ENCODE measurements at regions not wholly inside any gene's neighbourhood (a gene's known extent, or its start where the extent isn't known, plus 50 kb on each side); places are given as distances from the start of the nearest gene placed in this dataset.

DNA sequence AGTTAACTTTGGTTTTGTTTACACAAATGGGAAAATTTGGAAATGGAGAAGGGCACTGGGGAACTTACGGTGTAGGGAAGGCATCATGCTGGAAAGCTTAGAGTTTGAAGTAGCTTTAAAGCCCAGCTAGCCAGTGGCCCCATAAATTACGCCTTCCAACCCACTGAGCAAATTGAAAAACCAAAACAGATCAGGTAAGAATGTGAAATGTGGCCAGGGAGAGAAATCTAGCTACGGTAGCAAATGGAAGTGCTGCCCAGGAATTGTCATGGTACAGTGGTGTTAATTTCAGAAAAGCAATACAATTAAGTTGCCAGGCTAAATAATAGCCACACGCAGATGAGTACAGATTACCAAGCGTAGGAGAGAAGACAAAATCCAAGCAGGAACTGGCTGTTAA is 654.8 kb downstream of the PRELID2 start:
- no peak overlapping the region for H3K27ac ChIP-seq (replicated peaks)
- no peaks in the 10 kb centered on the region for H3K9me3 ChIP-seq (replicated peaks)
- H3K36me3 ChIP-seq, result no peaks in the 10 kb centered on the region
- no peak for DNase-seq
- H3K4me3 ChIP-seq, result no peak overlapping the region
- intact Hi-C loops (cut with micrococcal nuclease), result no loop called here
- H3K27me3 ChIP-seq (ENCODE audit: low read depth), result no peaks in the 10 kb centered on the region
- TF ChIP-seq, protein P1, sequence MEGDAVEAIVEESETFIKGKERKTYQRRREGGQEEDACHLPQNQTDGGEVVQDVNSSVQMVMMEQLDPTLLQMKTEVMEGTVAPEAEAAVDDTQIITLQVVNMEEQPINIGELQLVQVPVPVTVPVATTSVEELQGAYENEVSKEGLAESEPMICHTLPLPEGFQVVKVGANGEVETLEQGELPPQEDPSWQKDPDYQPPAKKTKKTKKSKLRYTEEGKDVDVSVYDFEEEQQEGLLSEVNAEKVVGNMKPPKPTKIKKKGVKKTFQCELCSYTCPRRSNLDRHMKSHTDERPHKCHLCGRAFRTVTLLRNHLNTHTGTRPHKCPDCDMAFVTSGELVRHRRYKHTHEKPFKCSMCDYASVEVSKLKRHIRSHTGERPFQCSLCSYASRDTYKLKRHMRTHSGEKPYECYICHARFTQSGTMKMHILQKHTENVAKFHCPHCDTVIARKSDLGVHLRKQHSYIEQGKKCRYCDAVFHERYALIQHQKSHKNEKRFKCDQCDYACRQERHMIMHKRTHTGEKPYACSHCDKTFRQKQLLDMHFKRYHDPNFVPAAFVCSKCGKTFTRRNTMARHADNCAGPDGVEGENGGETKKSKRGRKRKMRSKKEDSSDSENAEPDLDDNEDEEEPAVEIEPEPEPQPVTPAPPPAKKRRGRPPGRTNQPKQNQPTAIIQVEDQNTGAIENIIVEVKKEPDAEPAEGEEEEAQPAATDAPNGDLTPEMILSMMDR (IDR thresholded peaks at IDR 0.05; ENCODE audit: borderline replicate concordance), result no peak
- no peaks in the 10 kb centered on the region for H3K4me1 ChIP-seq

DNA sequence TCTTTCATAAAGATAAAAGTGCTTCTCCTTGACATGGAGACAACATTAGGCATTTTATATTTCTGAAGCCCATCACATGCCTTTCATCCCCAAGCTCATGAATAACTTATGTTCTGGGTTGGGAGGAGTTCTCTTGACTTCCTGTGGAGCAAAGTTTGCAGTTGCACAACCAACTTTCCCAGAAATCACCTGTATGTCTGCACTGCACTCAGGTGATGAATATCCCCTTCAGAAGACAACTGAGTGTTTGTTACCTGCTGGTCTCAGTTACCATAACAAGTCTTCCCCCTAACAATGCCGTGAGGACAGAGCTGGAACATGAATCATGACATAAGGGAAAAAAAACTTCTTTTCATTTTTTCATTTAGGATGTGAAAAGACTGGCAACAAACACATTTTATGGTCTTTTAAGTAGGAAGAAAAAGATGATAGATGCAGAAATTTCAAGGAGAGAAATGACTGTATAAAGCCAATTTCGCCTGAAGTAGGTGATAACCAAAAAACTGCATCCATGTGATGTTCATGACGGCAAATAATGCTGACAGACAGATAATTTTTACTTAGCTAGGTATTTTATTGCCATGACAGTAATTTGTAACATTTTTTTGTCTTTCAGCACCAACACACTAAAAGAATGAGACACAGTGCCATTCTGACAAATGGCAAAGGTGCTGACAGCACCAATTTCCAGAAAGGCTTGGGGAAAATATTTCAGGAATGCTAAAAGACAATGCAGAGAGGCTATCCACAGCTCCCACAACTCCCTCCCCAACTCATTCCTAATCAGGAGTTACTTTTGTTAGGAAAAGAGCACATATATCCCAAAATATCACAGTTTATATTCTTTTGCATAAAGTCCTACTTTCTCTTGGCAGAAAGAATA is 656.3 kb downstream of the PRELID2 start:
- Histone ChIP-seq H3K4me1 (no peaks in the 10 kb centered on the region), H3K4me3 (no peak overlapping the region), H3K27me3 (ENCODE audit: low read depth) (no peaks in the 10 kb centered on the region), H3K9me3 (replicated peaks) (no peaks in the 10 kb centered on the region), H3K36me3 (no peaks in the 10 kb centered on the region), H3K27ac (replicated peaks) (no peak overlapping the region)
- intact Hi-C loops (cut with micrococcal nuclease), result no loop called here
- no peak for DNase-seq
- TF ChIP-seq, protein P1 (IDR thresholded peaks at IDR 0.05; ENCODE audit: borderline replicate concordance), result no peak

DNA sequence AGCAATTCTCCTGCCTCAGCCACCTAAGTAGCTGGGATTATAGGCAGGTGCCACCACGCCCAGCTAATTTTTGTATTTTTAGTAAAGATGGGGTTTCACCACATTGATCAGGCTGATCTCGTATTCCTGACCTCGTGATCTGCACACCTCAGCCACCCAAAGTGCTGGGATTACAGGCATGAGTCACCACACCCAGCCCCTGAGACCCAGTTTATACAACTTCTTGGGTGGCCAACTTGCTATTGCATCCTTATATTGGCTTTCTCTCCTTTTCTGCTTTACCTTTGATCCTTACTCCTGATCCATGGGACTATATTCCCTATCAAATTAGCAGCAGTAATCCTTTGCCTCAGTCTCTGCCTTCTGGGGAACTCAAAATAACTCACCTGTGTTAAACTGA is 659.1 kb downstream of the PRELID2 start:
- intact Hi-C loops (cut with micrococcal nuclease), result no loop called here

DNA sequence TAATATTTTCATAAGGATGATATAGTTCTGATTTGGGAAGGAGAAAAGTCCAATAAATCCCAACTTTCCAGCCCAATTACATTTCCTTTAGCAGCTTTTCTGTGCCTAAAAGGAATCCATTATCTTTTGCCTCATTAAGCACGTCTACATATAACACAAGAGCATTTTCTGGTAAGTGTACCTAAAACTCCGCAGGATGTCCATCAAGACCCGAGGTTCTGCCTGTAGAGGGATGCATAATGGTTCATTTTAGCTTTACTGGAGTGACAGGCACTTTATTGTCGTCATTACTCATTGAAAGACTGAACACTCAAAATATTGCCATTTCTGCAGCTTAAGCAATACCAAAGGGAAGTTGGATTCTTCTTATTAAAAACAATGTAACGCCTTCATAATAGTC is 669.0 kb downstream of the PRELID2 start:
- TF ChIP-seq, protein P1 (IDR thresholded peaks at IDR 0.05; ENCODE audit: borderline replicate concordance), result no peak
- H3K4me3 ChIP-seq, result no peak overlapping the region
- no peak for DNase-seq
- intact Hi-C loops (cut with micrococcal nuclease), result no loop called here
- no peaks in the 10 kb centered on the region for H3K36me3 ChIP-seq
- no peaks in the 10 kb centered on the region for H3K4me1 ChIP-seq
- no peaks in the 10 kb centered on the region for H3K27me3 ChIP-seq (ENCODE audit: low read depth)
- no peaks in the 10 kb centered on the region for H3K9me3 ChIP-seq (replicated peaks)
- H3K27ac ChIP-seq (replicated peaks), result no peak overlapping the region

More for the DNA sequence above, 659.1 kb downstream of the PRELID2 start:
- Histone ChIP-seq H3K27me3 (ENCODE audit: low read depth) (no peaks in the 10 kb centered on the region), H3K27ac (replicated peaks) (no peak overlapping the region), H3K36me3 (no peaks in the 10 kb centered on the region), H3K9me3 (replicated peaks) (no peaks in the 10 kb centered on the region), H3K4me3 (no peak overlapping the region), H3K4me1 (no peaks in the 10 kb centered on the region)
- no peak for DNase-seq
- TF ChIP-seq, protein P1 (IDR thresholded peaks at IDR 0.05; ENCODE audit: borderline replicate concordance), result no peak

DNA sequence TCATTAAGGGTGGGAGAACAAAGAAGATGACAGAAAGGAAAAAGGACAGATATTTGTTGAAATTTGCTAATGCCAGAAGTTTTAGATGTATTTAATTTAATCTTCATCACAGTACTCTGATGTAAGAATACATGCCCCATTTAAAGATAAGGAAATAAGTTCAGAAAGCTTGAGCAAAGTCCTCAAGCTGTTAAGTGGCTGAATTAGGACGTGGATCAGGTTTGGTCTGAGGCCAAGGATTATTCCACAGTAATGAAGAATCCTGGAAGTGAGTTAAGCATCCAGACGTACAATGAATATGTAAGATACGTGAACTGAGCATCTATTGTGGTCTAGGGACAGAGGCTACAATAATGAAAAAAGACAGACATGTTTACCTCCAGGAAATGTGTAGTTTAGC is 671.3 kb downstream of the PRELID2 start:
- Histone ChIP-seq H3K27me3 (ENCODE audit: low read depth) (no peaks in the 10 kb centered on the region), H3K9me3 (replicated peaks) (no peaks in the 10 kb centered on the region), H3K4me3 (no peak overlapping the region), H3K36me3 (no peaks in the 10 kb centered on the region), H3K4me1 (no peaks in the 10 kb centered on the region), H3K27ac (replicated peaks) (no peak overlapping the region)
- intact Hi-C loops (cut with micrococcal nuclease), result no loop called here
- TF ChIP-seq, protein P1 (IDR thresholded peaks at IDR 0.05; ENCODE audit: borderline replicate concordance), result no peak
- DNase-seq, result no peak
